OCI-LY3 (cell line): ENCODE measurements at regions not wholly inside any gene's neighbourhood (a gene's known extent, or its start where the extent isn't known, plus 50 kb on each side); places are given as distances from the start of the nearest gene placed in this dataset.

Experiments used
- CTCF ChIP-seq: fragments of 200-600, 300-600 bp; sonication (generic); IDR thresholded peaks from 2 replicates; pipeline ENCODE4 v1.5.1; 2014; ENCODE audit warnings: antibody characterized with exemption, low read length, low read depth
- EZH2phosphoT487 ChIP-seq: fragments of 200-600 bp; shearing (Covaris generic); IDR thresholded peaks from 2 replicates; pipeline ENCODE4 v1.6.1; 2018; ENCODE audit warnings: antibody characterized with exemption, mixed run types, low read depth

- no peak for TF ChIP-seq CTCF
- no peak for TF ChIP-seq EZH2phosphoT487
These were observed 83.5 kb upstream of the SYNCRIP start for GRCh38 chr6:85726206-85726605.
